Prostate gland (tissue), 2 donors: ENCODE measurements at regions not wholly inside any gene's neighbourhood (a gene's known extent, or its start where the extent isn't known, plus 50 kb on each side); places are given as distances from the start of the nearest gene placed in this dataset.
"Not testable (repeated sequence)": the region's sequence is repeated elsewhere in the genome, so short reads cannot be mapped to it uniquely, and the experiment has no call there.

Experiments
- DNase-seq: peaks from one replicate; pipeline ENCODE4 v3.0.0-alpha.2; 2019; ENCODE audit warnings: low spot score
- H3K27ac ChIP-seq, 2 donors: fragments of 200-600 bp; sonication (generic); 2 replicates each; pipeline ENCODE4 v1.5.1; 2017 to 2019
- H3K27me3 ChIP-seq: fragments of 200-600 bp; sonication (generic); replicated peaks from 2 replicates; pipeline ENCODE4 v1.5.1; 2019; ENCODE audit not compliant: insufficient read depth
- H3K36me3 ChIP-seq, 2 donors: fragments of 200-600 bp; sonication (generic); 1 replicate in 1 of 2; 2 replicates in 1 of 2; pipeline versions ENCODE4 v1.5.1 to v1.8.1; 2017 to 2019
- H3K4me1 ChIP-seq: fragments of 200-600 bp; sonication (generic); replicated peaks from 2 replicates; pipeline ENCODE4 v1.5.1; 2019
- H3K4me3 ChIP-seq, 2 donors: fragments of 200-600 bp; sonication (generic); 2 replicates each; pipeline ENCODE4 v1.5.1; 2017 to 2019
- H3K9me3 ChIP-seq: fragments of 200-600 bp; sonication (generic); 2 replicates; pipeline ENCODE4 v1.5.1; 2017
- POLR2A ChIP-seq: fragments of 450-650 bp; IDR thresholded peaks from one replicate; pipeline ENCODE4 v1.6.1; 2016; ENCODE audit warnings: antibody characterized with exemption, mild to moderate bottlenecking
- POLR2AphosphoS5 ChIP-seq: sonication (generic); formaldehyde crosslinking; IDR thresholded peaks from one replicate; pipeline ENCODE4 v1.6.1; 2017; ENCODE audit warnings: antibody characterized with exemption
- WGBS: methylation state at CpG from one replicate; pipeline ENCODE4 v1.1.5; 2018; 5-methylcytosine and 5-hydroxymethylcytosine counted together
- intact Hi-C: fragments of 100-400 bp; cut with DNase I; formaldehyde crosslinking; loops from one replicate; pipeline ENCODE4 v1.14.2; 2022
- TF ChIP-seq, protein P1 (sequence below), 4 experiments: fragments of 200-600 bp in 2 of 4; fragments of 450-650 bp in 2 of 4; sonication (generic) in 2 of 4; IDR thresholded peaks; 1 replicate in 3 of 4; 2 replicates in 1 of 4; pipeline ENCODE4 v1.5.1; 2016 to 2019; ENCODE audit warnings: antibody characterized with exemption in 4 of 4, mild to moderate bottlenecking in 2 of 4, moderate library complexity in 2 of 4

DNA sequence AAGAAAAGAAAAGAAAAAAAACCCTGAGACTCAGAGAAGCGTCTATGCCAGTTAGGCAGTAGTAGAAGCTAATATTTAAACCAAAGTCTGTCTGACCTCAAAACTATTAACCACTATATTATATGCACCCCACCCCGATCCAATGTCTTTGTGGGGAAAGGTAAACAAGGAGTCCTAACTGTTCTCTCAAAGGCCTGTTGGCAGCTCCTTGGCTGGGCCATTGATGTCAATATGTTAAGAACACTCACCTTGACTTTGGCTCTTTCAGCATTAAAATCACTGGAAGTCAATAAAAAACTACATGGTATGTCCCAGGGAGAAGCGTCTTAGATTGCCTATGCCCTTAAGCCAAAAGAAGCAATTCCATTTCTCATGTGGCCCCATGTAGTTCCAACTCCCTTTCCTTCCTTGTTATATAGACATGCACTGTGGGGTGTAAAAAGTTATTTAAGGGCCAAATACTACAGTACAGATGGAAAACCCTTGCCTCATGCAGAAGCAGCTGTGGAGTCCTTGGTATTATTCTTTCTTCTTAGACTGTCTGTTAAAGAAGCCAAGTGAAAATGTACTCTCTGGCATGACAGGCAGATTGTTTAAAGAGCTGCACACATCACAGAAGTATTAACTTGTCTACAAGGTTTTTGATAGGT, 308.6 kb upstream of the RPS23 start:
- Histone ChIP-seq H3K4me3 (no peak overlapping the region), H3K9me3 (no peaks in the 10 kb centered on the region), H3K36me3 (no peaks in the 10 kb centered on the region), H3K4me1 (no peaks in the 10 kb centered on the region), H3K27ac (no peak overlapping the region), H3K27me3 (no peaks in the 10 kb centered on the region)
- intact Hi-C loops: no loop called here
- WGBS: 23% methylated on average over 3 of the region's 3 CpGs
- TF ChIP-seq POLR2AphosphoS5 (no peak), POLR2A (no peak)
- TF ChIP-seq, protein P1, sequence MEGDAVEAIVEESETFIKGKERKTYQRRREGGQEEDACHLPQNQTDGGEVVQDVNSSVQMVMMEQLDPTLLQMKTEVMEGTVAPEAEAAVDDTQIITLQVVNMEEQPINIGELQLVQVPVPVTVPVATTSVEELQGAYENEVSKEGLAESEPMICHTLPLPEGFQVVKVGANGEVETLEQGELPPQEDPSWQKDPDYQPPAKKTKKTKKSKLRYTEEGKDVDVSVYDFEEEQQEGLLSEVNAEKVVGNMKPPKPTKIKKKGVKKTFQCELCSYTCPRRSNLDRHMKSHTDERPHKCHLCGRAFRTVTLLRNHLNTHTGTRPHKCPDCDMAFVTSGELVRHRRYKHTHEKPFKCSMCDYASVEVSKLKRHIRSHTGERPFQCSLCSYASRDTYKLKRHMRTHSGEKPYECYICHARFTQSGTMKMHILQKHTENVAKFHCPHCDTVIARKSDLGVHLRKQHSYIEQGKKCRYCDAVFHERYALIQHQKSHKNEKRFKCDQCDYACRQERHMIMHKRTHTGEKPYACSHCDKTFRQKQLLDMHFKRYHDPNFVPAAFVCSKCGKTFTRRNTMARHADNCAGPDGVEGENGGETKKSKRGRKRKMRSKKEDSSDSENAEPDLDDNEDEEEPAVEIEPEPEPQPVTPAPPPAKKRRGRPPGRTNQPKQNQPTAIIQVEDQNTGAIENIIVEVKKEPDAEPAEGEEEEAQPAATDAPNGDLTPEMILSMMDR (IDR thresholded peaks at IDR 0.05): no peak
- no peak for DNase-seq

DNA sequence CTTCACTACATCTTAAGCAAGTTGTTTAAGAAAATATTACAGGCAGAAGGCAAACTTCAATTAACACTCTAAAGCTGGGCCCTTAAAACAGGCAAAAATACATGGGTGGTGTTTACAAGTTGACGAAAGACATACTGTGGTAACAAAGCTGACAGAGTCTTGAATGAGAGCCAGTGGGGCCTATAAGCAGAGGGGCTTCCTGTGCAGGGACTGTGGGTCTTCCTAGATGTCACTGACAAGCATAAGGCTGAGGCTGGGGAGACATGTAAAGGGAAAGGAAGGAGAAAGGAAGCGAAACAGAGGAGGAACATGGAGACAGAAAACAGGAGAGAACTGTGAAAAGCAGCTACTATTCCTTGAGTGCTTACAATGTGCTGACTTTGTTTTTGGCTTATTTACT, 308.0 kb upstream of the RPS23 start:
- H3K27me3 ChIP-seq: no peaks in the 10 kb centered on the region
- 47% methylated on average over 2 of the region's 2 CpGs for WGBS
- TF ChIP-seq POLR2AphosphoS5 (no peak), POLR2A (no peak)
- TF ChIP-seq, protein P1 (IDR thresholded peaks at IDR 0.05): no peak
- DNase-seq: no peak
- H3K4me3 ChIP-seq: no peak overlapping the region
- H3K4me1 ChIP-seq: no peaks in the 10 kb centered on the region
- intact Hi-C loops: no loop called here
- no peaks in the 10 kb centered on the region for H3K36me3 ChIP-seq
- no peaks in the 10 kb centered on the region for H3K9me3 ChIP-seq
- no peak overlapping the region for H3K27ac ChIP-seq

DNA sequence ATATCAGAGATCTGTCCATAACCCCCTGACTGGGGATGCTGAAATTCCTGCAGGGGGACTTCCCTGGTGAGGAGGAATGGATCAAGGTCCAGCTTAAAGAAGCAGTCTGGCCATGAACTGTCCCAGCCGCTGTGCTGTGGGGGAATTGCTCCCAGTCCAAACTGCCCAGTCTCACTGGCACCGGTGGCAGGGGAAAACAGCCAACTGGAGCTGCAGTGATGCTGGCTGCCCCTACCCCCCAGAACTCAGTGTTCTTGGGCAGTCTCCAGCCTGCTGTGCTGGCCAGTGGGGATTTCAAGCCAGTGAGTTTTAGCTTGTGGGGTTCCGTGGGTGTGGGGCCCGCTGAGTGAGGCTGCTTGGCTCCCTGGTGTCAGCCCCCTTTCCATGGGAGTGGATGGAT, 306.5 kb upstream of the RPS23 start:
- intact Hi-C loops: no loop called here
- H3K4me1 ChIP-seq: no peaks in the 10 kb centered on the region
- H3K4me3 ChIP-seq: no peak overlapping the region
- TF ChIP-seq POLR2A: no peak
- TF ChIP-seq, protein P1 (IDR thresholded peaks at IDR 0.05): no peak
- no peak for TF ChIP-seq POLR2AphosphoS5
- 76% methylated on average over 4 of the region's 4 CpGs for whole genome bisulfite sequencing
- no peak overlapping the region for H3K27ac ChIP-seq
- no peaks in the 10 kb centered on the region for H3K27me3 ChIP-seq
- no peak for DNase-seq
- no peaks in the 10 kb centered on the region for H3K36me3 ChIP-seq
- no peaks in the 10 kb centered on the region for H3K9me3 ChIP-seq

DNA sequence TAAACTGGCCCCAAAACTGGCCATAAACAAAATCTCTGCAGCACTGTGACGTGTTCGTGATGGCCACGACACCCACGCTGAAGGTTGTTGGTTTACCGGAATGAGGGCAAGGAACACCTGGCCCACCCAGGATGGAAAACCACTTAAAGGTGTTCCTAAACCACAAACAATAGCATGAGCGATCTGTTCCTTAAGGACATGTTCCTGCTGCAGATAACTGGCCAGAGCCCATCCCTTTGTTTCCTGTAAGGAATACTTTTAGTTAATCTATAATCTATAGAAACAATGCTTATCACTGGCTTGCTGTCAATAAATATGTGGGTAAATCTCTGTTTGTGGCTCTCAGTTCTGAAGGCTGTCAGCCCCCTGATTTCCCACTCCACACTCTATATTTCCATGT, 305.2 kb upstream of the RPS23 start:
- H3K4me3 ChIP-seq, H3K36me3 ChIP-seq, H3K27ac ChIP-seq, H3K27me3 ChIP-seq, H3K4me1 ChIP-seq, intact Hi-C loops, H3K9me3 ChIP-seq, DNase-seq: not testable (repeated sequence)
- WGBS: 95% methylated on average over 6 of the region's 6 CpGs

DNA sequence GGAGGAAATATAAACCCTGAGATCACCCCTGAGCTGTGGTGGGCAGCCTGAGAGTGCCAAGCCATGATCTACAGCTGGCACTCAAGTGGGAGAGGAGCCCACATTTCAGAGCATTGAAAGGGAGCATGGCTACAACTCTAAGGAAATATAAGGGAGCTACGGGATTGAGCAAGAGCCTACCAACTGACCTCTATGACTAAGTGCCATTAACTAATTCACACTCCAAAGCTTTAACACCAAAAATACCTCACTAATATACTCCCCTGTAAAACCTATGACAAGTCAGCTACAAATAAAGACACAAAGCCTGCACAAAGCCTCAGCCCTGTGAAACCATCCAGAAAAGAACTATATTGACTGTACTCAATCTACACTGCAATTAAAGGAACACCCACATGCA, 286.8 kb upstream of the RPS23 start:
- H3K9me3 ChIP-seq: no peaks in the 10 kb centered on the region
- DNase-seq: no peak
- H3K27me3 ChIP-seq: no peaks in the 10 kb centered on the region
- no peak for TF ChIP-seq POLR2AphosphoS5
- TF ChIP-seq, protein P1 (IDR thresholded peaks at IDR 0.05): no peak
- no peak for TF ChIP-seq POLR2A
- intact Hi-C loops: no loop called here
- no peaks in the 10 kb centered on the region for H3K36me3 ChIP-seq
- no peak overlapping the region for H3K4me3 ChIP-seq
- no peaks in the 10 kb centered on the region for H3K4me1 ChIP-seq
- no peak overlapping the region for H3K27ac ChIP-seq
- WGBS: 93% methylated on average over 1 of the region's 1 CpG
